HG02870 (cell line): ENCODE measurements at regions not wholly inside any gene's neighbourhood (a gene's known extent, or its start where the extent isn't known, plus 50 kb on each side); places are given as distances from the start of the nearest gene placed in this dataset.

ENCODE experiments used
- ATAC-seq: cut with Tn5 transposase; IDR thresholded peaks from one replicate; pipeline ENCODE4 v1.9.1; 2021; ENCODE audit warnings: mild to moderate bottlenecking, moderate library complexity; ENCODE audit not compliant: unreplicated experiment

DNA sequence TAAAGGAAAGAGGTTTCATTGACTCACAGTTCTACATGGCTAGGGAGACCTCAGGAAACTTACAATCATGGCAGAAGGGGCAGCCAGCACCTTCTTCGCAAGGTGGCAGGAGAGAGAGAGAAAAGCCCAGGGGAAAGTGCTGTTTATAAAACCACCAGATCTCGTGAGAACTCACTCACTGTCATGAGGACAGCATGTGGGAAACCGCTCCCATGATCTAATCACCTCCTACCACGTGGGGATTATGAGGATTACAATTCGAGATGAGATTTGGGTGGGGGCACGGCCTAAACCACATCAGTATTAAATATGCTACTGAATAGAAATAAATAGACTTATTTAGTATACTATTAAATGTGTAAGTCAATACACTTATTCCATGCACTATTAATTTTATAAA is 70.6 kb upstream of the TCF21 start:
- no peak for ATAC-seq

DNA sequence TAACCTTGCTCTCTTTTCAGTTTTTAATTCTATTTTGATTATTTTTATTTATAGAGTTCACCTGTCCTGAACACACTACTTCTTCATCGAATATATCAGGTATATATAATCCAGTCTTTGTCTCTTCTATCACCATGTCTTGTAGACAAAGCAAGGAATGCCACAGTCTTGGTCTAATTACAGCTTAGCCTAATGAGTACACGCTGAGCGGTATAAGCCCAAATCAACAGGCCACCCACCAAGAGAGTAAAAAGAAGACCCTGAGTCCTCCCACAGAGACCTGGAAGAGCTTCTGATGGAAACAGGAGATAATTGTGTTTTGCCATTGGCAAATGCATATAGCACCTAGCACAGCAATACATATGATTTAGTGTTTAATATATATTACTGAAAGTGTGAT is 68.7 kb upstream of the TCF21 start:
- ATAC-seq, result no peak

DNA sequence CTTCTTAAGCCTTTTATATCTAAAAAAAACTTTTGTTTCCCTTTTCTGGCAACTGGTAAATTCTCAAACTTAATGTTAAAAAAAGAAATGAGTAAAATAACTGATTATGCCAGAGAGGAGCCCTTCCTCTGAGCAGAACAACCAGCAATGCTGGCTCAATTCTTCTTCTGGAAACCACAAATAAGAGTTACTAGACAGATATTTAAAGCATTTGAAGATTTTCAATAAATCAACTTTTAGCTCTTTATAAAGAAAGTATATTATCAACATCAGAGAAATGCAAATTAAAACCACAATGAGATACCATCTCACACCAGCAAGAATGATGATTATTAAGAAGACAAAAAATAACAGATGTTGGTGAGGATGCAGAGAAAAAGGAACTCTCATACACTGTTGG is 61.1 kb upstream of the TCF21 start:
- ATAC-seq, result no peak

DNA sequence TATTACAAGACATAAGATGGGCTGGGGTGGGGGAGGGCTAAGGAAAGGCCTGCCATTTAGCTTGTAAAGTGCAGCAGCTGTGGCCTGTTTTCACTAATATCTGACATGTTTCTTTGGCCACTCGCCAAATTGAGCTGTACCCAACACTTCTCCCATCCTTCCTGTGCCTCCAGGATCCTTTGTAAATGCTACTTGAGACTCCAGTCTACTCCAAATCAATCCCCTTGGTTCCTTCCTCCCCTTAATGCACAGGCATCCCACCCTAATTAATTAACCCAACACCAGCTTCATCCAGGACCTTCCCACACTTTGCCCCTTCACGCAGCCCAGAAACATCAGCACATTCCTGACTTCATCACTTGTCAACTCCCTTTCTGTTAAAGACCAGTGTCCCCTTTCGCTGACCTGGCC is 55.0 kb upstream of the TCF21 start:
- no peak for ATAC-seq

- no peak for ATAC-seq
Observed at GRCh38 chr6:133834472-133835170, 54.3 kb upstream of the TCF21 start.

GRCh38 chr6:133835901-133836300 is 53.0 kb upstream of the TCF21 start:
- ATAC-seq, result no peak

- ATAC-seq, result peak; percentile 84
Observed at GRCh38 chr6:133837801-133838349, 51.0 kb upstream of the TCF21 start.
